ENCODE measurements at regions not wholly inside any gene's neighbourhood (a gene's known extent, or its start where the extent isn't known, plus 50 kb on each side); places are given as distances from the start of the nearest gene placed in this dataset.
"Not testable (repeated sequence)": the region's sequence is repeated elsewhere in the genome, so short reads cannot be mapped to it uniquely, and the experiment has no call there.

- DNase-seq (ENCODE audit: low spot score), result no peak
These were observed 542.1 kb downstream of the PRR16 start for GRCh38 chr5:121006217-121006616.

- DNase-seq (ENCODE audit: low spot score), result no peak
These were observed 543.9 kb downstream of the PRR16 start for GRCh38 chr5:121008041-121008440.

DNA sequence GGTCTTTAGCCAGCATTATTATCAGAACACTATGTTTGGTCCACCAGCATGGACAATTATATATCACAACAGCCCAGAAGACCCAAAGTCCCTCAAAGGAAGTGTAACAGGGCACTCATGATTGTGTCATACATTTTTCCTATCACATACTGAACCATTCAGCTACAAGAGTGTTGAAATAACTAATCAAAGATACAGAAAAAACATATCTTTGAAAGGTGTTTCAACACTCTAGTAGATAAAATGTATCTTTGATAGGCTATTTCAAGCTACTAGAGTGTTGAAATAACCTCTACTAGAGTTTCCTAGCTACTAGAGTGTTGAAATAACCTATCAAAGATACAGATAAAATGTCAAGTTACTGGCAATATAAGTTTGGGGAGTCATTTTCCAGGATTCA is 545.0 kb downstream of the PRR16 start:
- no peak for DNase-seq (ENCODE audit: low spot score)

GRCh38 chr5:121018004-121018403 is 553.9 kb downstream of the PRR16 start:
- DNase-seq (ENCODE audit: low spot score), result no peak

DNA sequence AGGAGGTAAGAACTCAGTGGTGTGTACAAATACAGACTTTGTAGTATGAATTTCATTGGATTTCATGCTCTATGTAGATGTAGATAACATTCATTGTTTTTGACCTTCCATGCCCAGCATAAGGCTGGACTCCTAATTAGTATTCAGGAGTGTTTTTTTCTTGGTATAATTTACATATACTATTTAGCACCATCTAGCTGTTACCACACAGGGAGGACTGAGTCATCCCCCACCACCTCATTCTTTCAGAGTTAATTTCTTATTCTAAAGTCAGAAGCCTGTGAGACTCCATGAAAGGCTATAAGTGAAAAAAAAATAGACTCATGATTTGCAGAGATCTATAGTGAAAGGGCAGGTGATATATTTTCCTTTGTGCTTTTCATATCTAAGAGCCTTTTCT is 555.0 kb downstream of the PRR16 start:
- no peak for DNase-seq (ENCODE audit: low spot score)

DNA sequence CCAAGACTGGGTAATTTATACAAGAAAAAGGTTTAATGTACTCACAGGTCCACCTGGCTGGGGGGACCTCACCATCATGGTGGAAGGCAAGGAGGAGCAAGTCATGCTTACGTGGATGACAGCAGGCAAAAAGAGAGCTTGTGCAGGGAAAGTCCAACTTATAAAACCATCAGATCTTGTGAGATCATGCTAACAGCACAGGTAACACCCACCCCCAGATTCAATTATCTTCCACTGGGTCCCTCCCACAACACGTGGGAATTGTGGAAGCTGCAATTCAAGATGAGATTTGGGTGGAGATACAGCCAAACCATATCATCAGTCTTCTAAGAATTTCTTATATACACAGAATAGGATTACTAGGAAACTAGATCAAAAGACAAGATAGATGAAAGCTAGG is 555.6 kb downstream of the PRR16 start:
- no peak for DNase-seq (ENCODE audit: low spot score)

- no peak for DNase-seq (ENCODE audit: low spot score)
These were observed 557.6 kb downstream of the PRR16 start for GRCh38 chr5:121021681-121022080.

- DNase-seq (ENCODE audit: low spot score), result no peak
These were observed 560.6 kb downstream of the PRR16 start for GRCh38 chr5:121024416-121025311.

- no peak for DNase-seq (ENCODE audit: low spot score)
These were observed 561.6 kb downstream of the PRR16 start for GRCh38 chr5:121025671-121026070.

DNA sequence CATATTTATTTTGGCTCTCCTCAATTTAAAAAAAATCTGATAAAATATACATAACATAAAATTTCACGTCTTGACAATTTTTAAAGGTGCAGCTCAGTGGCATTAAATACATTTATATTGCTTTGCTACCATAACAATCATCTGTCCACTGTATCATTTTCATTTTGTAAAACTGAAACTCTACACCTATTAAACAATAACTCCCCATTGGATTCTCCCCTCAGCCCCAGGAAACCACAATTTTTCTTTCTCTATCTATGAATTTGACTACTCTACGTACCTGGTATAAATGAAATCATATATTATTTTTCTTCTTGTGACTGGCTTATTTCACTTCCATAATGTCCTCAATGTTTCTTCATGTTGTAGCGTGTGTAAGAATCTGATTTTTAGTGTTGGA is 563.5 kb downstream of the PRR16 start:
- no peak for DNase-seq (ENCODE audit: low spot score)

GRCh38 chr5:121029536-121030245 is 565.6 kb downstream of the PRR16 start:
- no peak for DNase-seq (ENCODE audit: low spot score)

DNA sequence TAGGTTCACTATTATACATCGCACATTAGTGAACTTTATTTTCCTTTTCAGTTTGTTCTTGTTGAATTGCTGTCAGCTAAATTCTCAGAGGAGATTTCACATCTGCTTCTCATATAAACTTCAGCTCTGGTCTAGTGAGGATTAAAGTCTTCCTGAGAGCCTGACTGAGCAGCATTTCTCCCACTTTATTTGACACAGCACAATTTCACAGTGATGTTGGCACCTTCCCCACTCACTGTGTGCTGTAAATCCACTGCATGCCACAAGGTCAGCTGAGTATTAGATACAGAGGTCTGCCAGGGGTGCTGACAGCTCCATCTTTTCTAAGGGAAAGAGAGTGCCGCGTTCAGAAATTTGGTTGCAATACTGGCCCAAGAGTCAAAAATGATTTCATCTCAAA is 567.4 kb downstream of the PRR16 start:
- DNase-seq (ENCODE audit: low spot score), result no peak

- DNase-seq (ENCODE audit: low spot score), result no peak
These were observed 569.2 kb downstream of the PRR16 start for GRCh38 chr5:121033334-121033733.

DNA sequence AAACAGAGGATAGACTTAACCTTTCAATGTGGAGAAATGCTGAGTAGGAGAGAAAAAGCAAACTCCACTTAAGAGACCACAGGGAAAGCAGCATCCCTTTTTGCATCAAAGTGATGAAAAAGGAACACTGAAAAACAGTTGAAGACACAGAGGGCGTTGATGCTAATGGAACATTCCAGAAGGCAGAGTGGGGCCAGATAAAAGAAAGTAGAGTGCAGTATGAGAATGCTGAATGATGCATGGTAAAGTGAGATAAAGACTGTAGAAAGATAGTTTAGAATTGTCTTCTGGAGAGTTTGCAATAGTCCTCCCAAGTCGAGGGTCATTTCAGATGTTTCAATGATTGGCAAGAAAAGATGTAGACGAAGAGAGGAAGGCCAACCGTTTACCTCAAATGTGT is 574.3 kb downstream of the PRR16 start:
- DNase-seq (ENCODE audit: low spot score), result no peak

DNA sequence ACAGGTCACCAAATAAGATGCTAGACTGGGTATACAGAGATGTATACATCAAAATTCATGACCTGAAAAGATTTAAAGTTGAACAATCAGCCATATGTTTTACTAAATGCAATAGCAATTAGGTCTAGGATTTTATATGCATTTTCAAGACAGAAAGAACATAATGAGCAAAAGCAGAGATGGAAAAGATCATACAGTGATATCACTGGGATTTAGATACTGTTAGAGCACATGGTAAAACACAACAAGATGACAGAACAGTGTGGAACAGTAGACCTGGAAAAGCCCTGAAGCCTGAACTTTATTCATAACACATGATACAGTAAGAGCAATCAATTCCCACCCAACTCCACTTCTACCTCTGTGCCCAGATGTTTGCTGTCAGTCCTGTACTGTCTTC is 585.9 kb downstream of the PRR16 start:
- no peak for DNase-seq (ENCODE audit: low spot score)

- DNase-seq (ENCODE audit: low spot score), result no peak
These were observed 589.2 kb downstream of the PRR16 start for GRCh38 chr5:121053055-121053985.

DNA sequence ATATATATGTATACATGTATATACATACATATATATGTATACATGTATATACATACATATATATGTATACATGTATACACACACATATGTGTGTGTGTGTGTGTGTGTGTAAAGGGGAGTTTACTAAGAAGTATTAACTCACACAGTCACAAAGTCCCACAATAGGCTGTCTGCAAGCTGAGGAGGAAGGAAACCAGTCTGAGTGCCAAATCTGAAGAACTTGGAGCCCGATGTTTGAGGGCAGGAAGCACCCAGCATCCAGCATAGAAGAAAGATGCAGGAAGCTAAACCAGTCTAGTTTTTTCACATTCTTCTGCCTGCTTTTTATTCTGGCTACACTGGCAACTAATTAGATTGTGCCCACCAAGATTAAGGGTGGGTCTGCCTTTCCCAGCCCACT is 591.5 kb downstream of the PRR16 start:
- DNase-seq (ENCODE audit: low spot score), result no peak

- not testable (repeated sequence) for DNase-seq (ENCODE audit: low spot score)
These were observed 600.1 kb downstream of the PRR16 start for GRCh38 chr5:121064241-121064640.

- DNase-seq (ENCODE audit: low spot score), result no peak
These were observed 622.6 kb downstream of the PRR16 start for GRCh38 chr5:121086671-121087070.

- no peak for DNase-seq (ENCODE audit: low spot score)
These were observed 623.5 kb downstream of the PRR16 start for GRCh38 chr5:121087560-121087959.

DNA sequence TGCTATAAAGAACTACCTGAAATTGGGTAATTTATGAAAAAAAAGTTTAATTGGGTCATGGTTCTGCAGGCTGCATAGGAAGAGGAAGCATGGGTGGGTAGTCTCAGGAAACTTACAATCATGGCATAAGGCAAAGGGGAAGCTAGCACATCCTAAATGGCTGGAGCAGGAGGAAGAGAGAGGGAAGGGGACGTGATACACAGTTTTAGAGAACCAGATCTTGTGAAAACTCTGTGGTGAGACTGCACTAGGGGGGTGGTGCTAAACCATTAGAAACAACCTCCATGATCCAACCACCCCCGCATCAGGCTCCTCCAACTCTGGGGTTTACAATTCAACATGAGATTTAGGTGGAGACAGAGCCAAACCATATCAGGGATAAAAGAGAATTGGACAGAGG is 624.2 kb downstream of the PRR16 start:
- no peak for DNase-seq (ENCODE audit: low spot score)

GRCh38 chr5:121090822-121091221 is 626.7 kb downstream of the PRR16 start:
- no peak for DNase-seq (ENCODE audit: low spot score)
